Neural cell (in vitro differentiated cells): ENCODE measurements at regions not wholly inside any gene's neighbourhood (a gene's known extent, or its start where the extent isn't known, plus 50 kb on each side); places are given as distances from the start of the nearest gene placed in this dataset.

Experiments used
- H2AFZ ChIP-seq: fragments of 200-600, 300-800 bp; sonication (generic), shearing (Covaris generic); 2 replicates; pipeline ENCODE4 v1.6.0; 2014; ENCODE audit warnings: low read depth, mild to moderate bottlenecking, antibody characterized with exemption, low read length, moderate library complexity
- H3F3A ChIP-seq: fragments of 200-600 bp; shearing (Covaris generic); 2 replicates; pipeline ENCODE4 v1.6.1; 2016; ENCODE audit warnings: mild to moderate bottlenecking, moderate library complexity, mixed read lengths, antibody characterized with exemption, low read length; ENCODE audit not compliant: insufficient read depth, poor library complexity, severe bottlenecking
- H3K27ac ChIP-seq: fragments of 200-600, 300-800 bp; sonication (generic), shearing (Covaris generic); 2 replicates; pipeline ENCODE4 v1.5.1; 2014; ENCODE audit warnings: mild to moderate bottlenecking, low read length, moderate library complexity
- H3K27me3 ChIP-seq: fragments of 300-800, 200-600 bp; sonication (generic), shearing (Covaris generic); 2 replicates; pipeline ENCODE4 v1.6.0; 2014; ENCODE audit warnings: mild to moderate bottlenecking, low read depth, low read length, moderate library complexity; ENCODE audit not compliant: insufficient read depth
- H3K36me3 ChIP-seq: fragments of 300-800, 200-600 bp; sonication (generic), shearing (Covaris generic); 2 replicates; pipeline ENCODE4 v1.5.1; 2014; ENCODE audit warnings: mild to moderate bottlenecking, antibody characterized with exemption, low read length, moderate library complexity; ENCODE audit not compliant: insufficient read depth
- H3K4me2 ChIP-seq: fragments of 300-800, 200-600 bp; sonication (generic), shearing (Covaris generic); 2 replicates; pipeline ENCODE4 v1.6.0; 2014; ENCODE audit warnings: mild to moderate bottlenecking, low read length
- H3K4me3 ChIP-seq: fragments of 300-800, 200-600 bp; sonication (generic), shearing (Covaris generic); 2 replicates; pipeline ENCODE4 v1.5.1; 2014; ENCODE audit warnings: mild to moderate bottlenecking, low read length, moderate library complexity
- H3K79me2 ChIP-seq: fragments of 200-600 bp; shearing (Covaris generic); replicated peaks from 2 replicates; pipeline ENCODE4 v1.6.0; 2014; ENCODE audit warnings: mild to moderate bottlenecking, low read length, moderate library complexity; ENCODE audit not compliant: insufficient read depth
- H3K9ac ChIP-seq: fragments of 300-800, 200-600 bp; sonication (generic), shearing (Covaris generic); 2 replicates; pipeline ENCODE4 v1.6.1; 2016; ENCODE audit warnings: mild to moderate bottlenecking, low read length, mixed read lengths
- H3K9me2 ChIP-seq: fragments of 200-600 bp; shearing (Covaris generic); 2 replicates; pipeline ENCODE4 v1.6.1; 2016; ENCODE audit warnings: mild to moderate bottlenecking, low read length, mixed read lengths; ENCODE audit not compliant: insufficient read depth
- H3K9me3 ChIP-seq: fragments of 200-600, 300-800 bp; sonication (generic), shearing (Covaris generic); 2 replicates; pipeline ENCODE4 v1.6.1; 2016; ENCODE audit warnings: mild to moderate bottlenecking, mixed run types, low read length, moderate library complexity, mixed read lengths
- H4K20me1 ChIP-seq: fragments of 200-600 bp; shearing (Covaris generic); 2 replicates; pipeline ENCODE4 v1.6.1; 2016; ENCODE audit warnings: mild to moderate bottlenecking, mixed run types; ENCODE audit not compliant: insufficient read depth
- EP300 ChIP-seq: fragments of 450-650 bp; conservative IDR thresholded peaks from 2 replicates; pipeline ENCODE4 v1.6.1; 2014; ENCODE audit warnings: antibody characterized with exemption, mild to moderate bottlenecking, moderate library complexity; ENCODE audit not compliant: poor library complexity, severe bottlenecking
- EZH2 ChIP-seq: fragments of 200-600, 300-800 bp; shearing (Covaris generic), sonication (generic); IDR thresholded peaks from 2 replicates; pipeline ENCODE4 v1.6.1; 2014; ENCODE audit warnings: antibody characterized with exemption, low read length, borderline replicate concordance, mild to moderate bottlenecking; ENCODE audit not compliant: insufficient read depth, poor library complexity, severe bottlenecking
- MXI1 ChIP-seq: fragments of 450-650 bp; conservative IDR thresholded peaks from 2 replicates; pipeline ENCODE4 v1.6.1; 2014; ENCODE audit warnings: antibody characterized with exemption, mild to moderate bottlenecking; ENCODE audit not compliant: poor library complexity, severe bottlenecking
- POLR2AphosphoS5 ChIP-seq: IDR thresholded peaks from 2 replicates; pipeline ENCODE4 v1.6.1; 2012
- RAD21 ChIP-seq: fragments of 450-650 bp; conservative IDR thresholded peaks from 2 replicates; pipeline ENCODE4 v1.6.1; 2014; ENCODE audit warnings: antibody characterized with exemption, mild to moderate bottlenecking, moderate library complexity
- SMC3 ChIP-seq: fragments of 450-650 bp; conservative IDR thresholded peaks from 2 replicates; pipeline ENCODE4 v1.6.1; 2014; ENCODE audit warnings: antibody characterized with exemption, mild to moderate bottlenecking, moderate library complexity; ENCODE audit not compliant: poor library complexity
- TAF1 ChIP-seq: IDR thresholded peaks from 2 replicates; pipeline ENCODE4 v1.6.1; 2012; ENCODE audit warnings: low read depth
- TF ChIP-seq, protein P1 (sequence below): IDR thresholded peaks from 2 replicates; pipeline ENCODE4 v1.6.1; 2012; ENCODE audit warnings: borderline replicate concordance
- TF ChIP-seq, protein P2 (sequence below): fragments of 450-650 bp; IDR thresholded peaks from 2 replicates; pipeline ENCODE4 v1.5.1; 2014; ENCODE audit warnings: antibody characterized with exemption, mild to moderate bottlenecking, moderate library complexity; ENCODE audit not compliant: poor library complexity, severe bottlenecking

DNA sequence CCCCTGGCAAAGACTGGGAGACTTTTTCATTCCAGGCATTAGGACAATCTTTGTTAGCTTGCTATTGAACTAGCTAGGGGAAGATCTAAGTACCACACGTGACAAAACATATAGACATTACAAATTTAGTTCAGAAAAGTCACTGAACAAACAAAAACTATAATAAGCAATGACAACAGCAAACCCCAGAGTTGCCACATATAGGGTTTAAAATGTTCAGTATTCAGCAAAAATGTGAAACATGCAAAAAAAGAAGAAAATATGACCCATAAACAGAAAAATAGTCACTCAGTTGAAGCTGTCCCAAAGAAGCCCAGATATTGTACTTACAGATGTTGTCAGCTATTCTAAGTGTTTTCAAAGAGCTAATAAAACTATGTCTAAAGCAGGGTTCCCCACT lies 431.1 kb upstream of the CDH2 start:
- H3K4me2 ChIP-seq = no peak overlapping the region

DNA sequence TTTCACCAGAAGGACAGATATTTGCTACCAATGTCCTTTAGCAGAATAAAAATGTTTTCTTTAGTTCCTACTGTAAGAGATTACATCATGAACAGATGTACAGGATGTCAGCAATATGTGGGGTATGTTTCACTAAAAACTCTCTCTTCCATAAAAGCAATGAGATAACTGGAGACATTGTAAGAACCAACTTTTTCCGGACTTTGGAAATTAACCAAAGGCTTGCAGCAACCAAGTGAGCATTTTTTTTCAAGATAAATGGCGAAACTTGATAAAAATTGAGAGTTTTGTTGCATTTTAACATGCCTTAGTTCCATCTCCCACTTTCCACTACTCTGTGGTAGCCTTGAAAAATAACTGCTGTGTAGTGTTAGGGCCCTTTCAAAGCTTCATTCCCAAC lies 429.8 kb upstream of the CDH2 start:
- Histone ChIP-seq H3K9ac (no peak overlapping the region), H3K36me3 (no peaks in the 10 kb centered on the region), H3K79me2 (no peaks in the 10 kb centered on the region), H3K4me2 (no peak overlapping the region), H3K4me3 (no peak overlapping the region), H4K20me1 (no peaks in the 10 kb centered on the region), H3F3A (no peaks in the 10 kb centered on the region), H2AFZ (no peak overlapping the region), H3K9me2 (no peaks in the 10 kb centered on the region), H3K27me3 (no peaks in the 10 kb centered on the region), H3K9me3 (no peaks in the 10 kb centered on the region), H3K27ac (no peak overlapping the region)
- TF ChIP-seq RAD21 (no peak), EP300 (no peak), EZH2 (no peak), MXI1 (no peak), TAF1 (no peak), SMC3 (no peak), POLR2AphosphoS5 (no peak)
- TF ChIP-seq, protein P1, sequence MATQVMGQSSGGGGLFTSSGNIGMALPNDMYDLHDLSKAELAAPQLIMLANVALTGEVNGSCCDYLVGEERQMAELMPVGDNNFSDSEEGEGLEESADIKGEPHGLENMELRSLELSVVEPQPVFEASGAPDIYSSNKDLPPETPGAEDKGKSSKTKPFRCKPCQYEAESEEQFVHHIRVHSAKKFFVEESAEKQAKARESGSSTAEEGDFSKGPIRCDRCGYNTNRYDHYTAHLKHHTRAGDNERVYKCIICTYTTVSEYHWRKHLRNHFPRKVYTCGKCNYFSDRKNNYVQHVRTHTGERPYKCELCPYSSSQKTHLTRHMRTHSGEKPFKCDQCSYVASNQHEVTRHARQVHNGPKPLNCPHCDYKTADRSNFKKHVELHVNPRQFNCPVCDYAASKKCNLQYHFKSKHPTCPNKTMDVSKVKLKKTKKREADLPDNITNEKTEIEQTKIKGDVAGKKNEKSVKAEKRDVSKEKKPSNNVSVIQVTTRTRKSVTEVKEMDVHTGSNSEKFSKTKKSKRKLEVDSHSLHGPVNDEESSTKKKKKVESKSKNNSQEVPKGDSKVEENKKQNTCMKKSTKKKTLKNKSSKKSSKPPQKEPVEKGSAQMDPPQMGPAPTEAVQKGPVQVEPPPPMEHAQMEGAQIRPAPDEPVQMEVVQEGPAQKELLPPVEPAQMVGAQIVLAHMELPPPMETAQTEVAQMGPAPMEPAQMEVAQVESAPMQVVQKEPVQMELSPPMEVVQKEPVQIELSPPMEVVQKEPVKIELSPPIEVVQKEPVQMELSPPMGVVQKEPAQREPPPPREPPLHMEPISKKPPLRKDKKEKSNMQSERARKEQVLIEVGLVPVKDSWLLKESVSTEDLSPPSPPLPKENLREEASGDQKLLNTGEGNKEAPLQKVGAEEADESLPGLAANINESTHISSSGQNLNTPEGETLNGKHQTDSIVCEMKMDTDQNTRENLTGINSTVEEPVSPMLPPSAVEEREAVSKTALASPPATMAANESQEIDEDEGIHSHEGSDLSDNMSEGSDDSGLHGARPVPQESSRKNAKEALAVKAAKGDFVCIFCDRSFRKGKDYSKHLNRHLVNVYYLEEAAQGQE = no peak
- TF ChIP-seq, protein P2, sequence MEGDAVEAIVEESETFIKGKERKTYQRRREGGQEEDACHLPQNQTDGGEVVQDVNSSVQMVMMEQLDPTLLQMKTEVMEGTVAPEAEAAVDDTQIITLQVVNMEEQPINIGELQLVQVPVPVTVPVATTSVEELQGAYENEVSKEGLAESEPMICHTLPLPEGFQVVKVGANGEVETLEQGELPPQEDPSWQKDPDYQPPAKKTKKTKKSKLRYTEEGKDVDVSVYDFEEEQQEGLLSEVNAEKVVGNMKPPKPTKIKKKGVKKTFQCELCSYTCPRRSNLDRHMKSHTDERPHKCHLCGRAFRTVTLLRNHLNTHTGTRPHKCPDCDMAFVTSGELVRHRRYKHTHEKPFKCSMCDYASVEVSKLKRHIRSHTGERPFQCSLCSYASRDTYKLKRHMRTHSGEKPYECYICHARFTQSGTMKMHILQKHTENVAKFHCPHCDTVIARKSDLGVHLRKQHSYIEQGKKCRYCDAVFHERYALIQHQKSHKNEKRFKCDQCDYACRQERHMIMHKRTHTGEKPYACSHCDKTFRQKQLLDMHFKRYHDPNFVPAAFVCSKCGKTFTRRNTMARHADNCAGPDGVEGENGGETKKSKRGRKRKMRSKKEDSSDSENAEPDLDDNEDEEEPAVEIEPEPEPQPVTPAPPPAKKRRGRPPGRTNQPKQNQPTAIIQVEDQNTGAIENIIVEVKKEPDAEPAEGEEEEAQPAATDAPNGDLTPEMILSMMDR = no peak

More for the DNA sequence above, 431.1 kb upstream of the CDH2 start:
- Histone ChIP-seq H3K9ac (no peak overlapping the region), H3K4me3 (no peak overlapping the region), H2AFZ (no peak overlapping the region), H4K20me1 (no peaks in the 10 kb centered on the region), H3K9me3 (no peaks in the 10 kb centered on the region), H3K9me2 (no peaks in the 10 kb centered on the region), H3K36me3 (no peaks in the 10 kb centered on the region), H3K27ac (no peak overlapping the region), H3K79me2 (no peaks in the 10 kb centered on the region), H3F3A (no peaks in the 10 kb centered on the region), H3K27me3 (no peaks in the 10 kb centered on the region)
- TF ChIP-seq, protein P1 = no peak
